Naive B cell (primary cell): ENCODE measurements at regions not wholly inside any gene's neighbourhood (a gene's known extent, or its start where the extent isn't known, plus 50 kb on each side); places are given as distances from the start of the nearest gene placed in this dataset.

ENCODE experiments used
- ATAC-seq, 2 donors: fragments of 150-1000 bp; cut with Tn5 transposase; 2 replicates each; pipeline ENCODE4 v1.10.0; 2021; ENCODE audit warnings: low read depth in 2 of 2, mild to moderate bottlenecking in 2 of 2, moderate library complexity in 2 of 2
- DNase-seq: peaks from one replicate; pipeline ENCODE4 v3.0.0; 2022
- H3K27ac Mint-ChIP-seq, 6 donors: one replicate each; pipeline ENCODE4 v1.8.0; 2020 to 2022; ENCODE audit warnings: mild to moderate bottlenecking in 6 of 6, mixed read lengths in 6 of 6, moderate library complexity in 5 of 6, inconsistent platforms in 2 of 6
- H3K27me3 Mint-ChIP-seq, 3 donors: one replicate each; pipeline ENCODE4 v1.8.0; 2021 to 2022; ENCODE audit warnings: mixed read lengths in 3 of 3, mild to moderate bottlenecking in 1 of 3
- H3K36me3 Mint-ChIP-seq, 2 donors: one replicate each; pipeline ENCODE4 v1.8.0; 2020 to 2022; ENCODE audit warnings: mixed read lengths in 2 of 2, inconsistent platforms in 1 of 2, mild to moderate bottlenecking in 1 of 2
- H3K4me1 Mint-ChIP-seq, 3 donors: one replicate each; pipeline ENCODE4 v1.8.0; 2020 to 2022; ENCODE audit warnings: mixed read lengths in 3 of 3, inconsistent platforms in 1 of 3, mild to moderate bottlenecking in 1 of 3, moderate library complexity in 1 of 3
- H3K4me3 Mint-ChIP-seq, 8 donors: one replicate each; pipeline ENCODE4 v1.8.0; 2020 to 2022; ENCODE audit warnings: mild to moderate bottlenecking in 8 of 8, mixed read lengths in 8 of 8, moderate library complexity in 8 of 8, inconsistent platforms in 2 of 8
- H3K9me3 Mint-ChIP-seq, 7 donors: one replicate each; pipeline ENCODE4 v1.8.0; 2020 to 2022; ENCODE audit warnings: mixed read lengths in 7 of 7, mild to moderate bottlenecking in 5 of 7, inconsistent platforms in 2 of 7, moderate library complexity in 1 of 7

GRCh38 chr5:30747412-30747811 is 446.1 kb upstream of the CDH6 start:
- no peaks in the 10 kb centered on the region for H3K27me3 Mint-ChIP-seq
- no peak overlapping the region for H3K27ac Mint-ChIP-seq
- no peak overlapping the region for H3K4me3 Mint-ChIP-seq

GRCh38 chr5:30736669-30737068 is 456.8 kb upstream of the CDH6 start:
- DNase-seq = no peak
- Mint-ChIP-seq H3K4me3 (no peak overlapping the region), H3K27me3 (no peaks in the 10 kb centered on the region), H3K36me3 (no peaks in the 10 kb centered on the region), H3K9me3 (peaks cover 0 to 20% (median 2%) of the 10 kb centered on the region in 7 donors), H3K27ac (no peak overlapping the region), H3K4me1 (no peaks in the 10 kb centered on the region)
- no peak for ATAC-seq

More at GRCh38 chr5:30747412-30747811, 446.1 kb upstream of the CDH6 start:
- Mint-ChIP-seq H3K36me3 (no peaks in the 10 kb centered on the region), H3K9me3 (peaks cover 0 to 7% (median 2%) of the 10 kb centered on the region in 7 donors), H3K4me1 (no peaks in the 10 kb centered on the region)
- no peak for ATAC-seq
- no peak for DNase-seq

GRCh38 chr5:30734118-30734517 is 459.4 kb upstream of the CDH6 start:
- peaks cover 0 to 32% (median 4%) of the 10 kb centered on the region in 7 donors for H3K9me3 Mint-ChIP-seq
- no peak for ATAC-seq

GRCh38 chr5:30725073-30725472 is 468.4 kb upstream of the CDH6 start:
- ATAC-seq (no peak), DNase-seq (no peak)
- Mint-ChIP-seq H3K4me1 (no peaks in the 10 kb centered on the region), H3K27ac (no peak overlapping the region), H3K27me3 (no peaks in the 10 kb centered on the region), H3K4me3 (no peak overlapping the region), H3K9me3 (peaks cover under 1 to 7% (median 3%) of the 10 kb centered on the region in 7 donors), H3K36me3 (no peaks in the 10 kb centered on the region)

More at GRCh38 chr5:30734118-30734517, 459.4 kb upstream of the CDH6 start:
- Mint-ChIP-seq H3K4me1 (no peaks in the 10 kb centered on the region), H3K4me3 (no peak overlapping the region), H3K27me3 (no peaks in the 10 kb centered on the region), H3K36me3 (no peaks in the 10 kb centered on the region), H3K27ac (no peak overlapping the region)
- no peak for DNase-seq

- H3K27ac Mint-ChIP-seq = no peak overlapping the region
- peaks cover 4 to 28% (median 18%) of the 10 kb centered on the region in 7 donors for H3K9me3 Mint-ChIP-seq
- no peak overlapping the region for H3K4me3 Mint-ChIP-seq
- no peak for DNase-seq
- no peaks in the 10 kb centered on the region for H3K4me1 Mint-ChIP-seq
- H3K27me3 Mint-ChIP-seq = no peaks in the 10 kb centered on the region
- ATAC-seq = no peak
- H3K36me3 Mint-ChIP-seq = no peaks in the 10 kb centered on the region
Measured at GRCh38 chr5:30698217-30698616, 495.3 kb upstream of the CDH6 start.

- ATAC-seq (no peak), DNase-seq (no peak)
- no peak overlapping the region for H3K4me3 Mint-ChIP-seq
- H3K9me3 Mint-ChIP-seq = peaks cover 2 to 19% (median 10%) of the 10 kb centered on the region in 7 donors
- H3K4me1 Mint-ChIP-seq = no peaks in the 10 kb centered on the region
- no peaks in the 10 kb centered on the region for H3K27me3 Mint-ChIP-seq
- H3K36me3 Mint-ChIP-seq = no peaks in the 10 kb centered on the region
- H3K27ac Mint-ChIP-seq = no peak overlapping the region
Measured at GRCh38 chr5:30693326-30693725, 500.2 kb upstream of the CDH6 start.

GRCh38 chr5:30690931-30691330 is 502.6 kb upstream of the CDH6 start:
- Mint-ChIP-seq H3K36me3 (no peaks in the 10 kb centered on the region), H3K4me1 (no peaks in the 10 kb centered on the region), H3K27me3 (no peaks in the 10 kb centered on the region), H3K27ac (no peak overlapping the region), H3K9me3 (peaks cover 2 to 12% (median 8%) of the 10 kb centered on the region in 7 donors), H3K4me3 (no peak overlapping the region)
- no peak for ATAC-seq
- DNase-seq = no peak

GRCh38 chr5:30687461-30687860 is 506.0 kb upstream of the CDH6 start:
- H3K36me3 Mint-ChIP-seq = no peaks in the 10 kb centered on the region
- H3K27ac Mint-ChIP-seq = no peak overlapping the region
- H3K4me1 Mint-ChIP-seq = no peaks in the 10 kb centered on the region
- DNase-seq = no peak
- peaks cover 0 to 8% (median 4%) of the 10 kb centered on the region in 7 donors for H3K9me3 Mint-ChIP-seq
- H3K4me3 Mint-ChIP-seq = no peak overlapping the region
- no peak for ATAC-seq
- H3K27me3 Mint-ChIP-seq = no peaks in the 10 kb centered on the region

GRCh38 chr5:30686530-30686929 is 507.0 kb upstream of the CDH6 start:
- H3K4me1 Mint-ChIP-seq = no peaks in the 10 kb centered on the region
- peaks cover 0 to 8% (median 4%) of the 10 kb centered on the region in 7 donors for H3K9me3 Mint-ChIP-seq
- DNase-seq = no peak
- ATAC-seq = no peak
- no peak overlapping the region for H3K4me3 Mint-ChIP-seq
- H3K27ac Mint-ChIP-seq = no peak overlapping the region
- no peaks in the 10 kb centered on the region for H3K27me3 Mint-ChIP-seq
- H3K36me3 Mint-ChIP-seq = no peaks in the 10 kb centered on the region

GRCh38 chr5:30676223-30676840 is 517.2 kb upstream of the CDH6 start:
- peaks cover 8 to 34% (median 13%) of the 10 kb centered on the region in 7 donors for H3K9me3 Mint-ChIP-seq
- no peaks in the 10 kb centered on the region for H3K27me3 Mint-ChIP-seq
- no peaks in the 10 kb centered on the region for H3K4me1 Mint-ChIP-seq
- DNase-seq (no peak), ATAC-seq (no peak)
- peaks cover 0 to 8% of the 10 kb centered on the region in 2 donors for H3K36me3 Mint-ChIP-seq
- H3K4me3 Mint-ChIP-seq = no peak overlapping the region
- H3K27ac Mint-ChIP-seq = no peak overlapping the region

- Mint-ChIP-seq H3K4me3 (no peak overlapping the region), H3K27me3 (no peaks in the 10 kb centered on the region), H3K36me3 (no peaks in the 10 kb centered on the region), H3K27ac (no peak overlapping the region), H3K9me3 (peaks cover 0 to 33% (median 5%) of the 10 kb centered on the region in 7 donors), H3K4me1 (no peaks in the 10 kb centered on the region)
- DNase-seq (no peak), ATAC-seq (no peak)
Measured at GRCh38 chr5:30667293-30667692, 526.2 kb upstream of the CDH6 start.

GRCh38 chr5:30663536-30663935 is 530.0 kb upstream of the CDH6 start:
- H3K27me3 Mint-ChIP-seq = no peaks in the 10 kb centered on the region

GRCh38 chr5:30662373-30662772 is 531.1 kb upstream of the CDH6 start:
- Mint-ChIP-seq H3K27ac (no peak overlapping the region), H3K4me1 (no peaks in the 10 kb centered on the region), H3K36me3 (no peaks in the 10 kb centered on the region), H3K9me3 (peaks cover 0 to 23% (median 5%) of the 10 kb centered on the region in 7 donors), H3K27me3 (no peaks in the 10 kb centered on the region), H3K4me3 (no peak overlapping the region)
- ATAC-seq (no peak), DNase-seq (no peak)

More at GRCh38 chr5:30663536-30663935, 530.0 kb upstream of the CDH6 start:
- Mint-ChIP-seq H3K9me3 (peaks cover 0 to 25% (median 3%) of the 10 kb centered on the region in 7 donors), H3K27ac (no peak overlapping the region), H3K4me3 (no peak overlapping the region), H3K36me3 (no peaks in the 10 kb centered on the region), H3K4me1 (no peaks in the 10 kb centered on the region)
- ATAC-seq (no peak), DNase-seq (no peak)

- DNase-seq = no peak
- H3K27ac Mint-ChIP-seq = no peak overlapping the region
- peaks cover 0 to 28% (median 5%) of the 10 kb centered on the region in 7 donors for H3K9me3 Mint-ChIP-seq
- ATAC-seq = no peak
- no peaks in the 10 kb centered on the region for H3K4me1 Mint-ChIP-seq
- H3K4me3 Mint-ChIP-seq = no peak overlapping the region
- H3K27me3 Mint-ChIP-seq = no peaks in the 10 kb centered on the region
- no peaks in the 10 kb centered on the region for H3K36me3 Mint-ChIP-seq
Measured at GRCh38 chr5:30661730-30662129, 531.8 kb upstream of the CDH6 start.
